HG02623 (cell line): ENCODE measurements at regions not wholly inside any gene's neighbourhood (a gene's known extent, or its start where the extent isn't known, plus 50 kb on each side); places are given as distances from the start of the nearest gene placed in this dataset.

Experiments
- ATAC-seq: cut with Tn5 transposase; IDR thresholded peaks from one replicate; pipeline ENCODE4 v1.9.1; 2021; ENCODE audit warnings: moderate library complexity; ENCODE audit not compliant: unreplicated experiment

DNA sequence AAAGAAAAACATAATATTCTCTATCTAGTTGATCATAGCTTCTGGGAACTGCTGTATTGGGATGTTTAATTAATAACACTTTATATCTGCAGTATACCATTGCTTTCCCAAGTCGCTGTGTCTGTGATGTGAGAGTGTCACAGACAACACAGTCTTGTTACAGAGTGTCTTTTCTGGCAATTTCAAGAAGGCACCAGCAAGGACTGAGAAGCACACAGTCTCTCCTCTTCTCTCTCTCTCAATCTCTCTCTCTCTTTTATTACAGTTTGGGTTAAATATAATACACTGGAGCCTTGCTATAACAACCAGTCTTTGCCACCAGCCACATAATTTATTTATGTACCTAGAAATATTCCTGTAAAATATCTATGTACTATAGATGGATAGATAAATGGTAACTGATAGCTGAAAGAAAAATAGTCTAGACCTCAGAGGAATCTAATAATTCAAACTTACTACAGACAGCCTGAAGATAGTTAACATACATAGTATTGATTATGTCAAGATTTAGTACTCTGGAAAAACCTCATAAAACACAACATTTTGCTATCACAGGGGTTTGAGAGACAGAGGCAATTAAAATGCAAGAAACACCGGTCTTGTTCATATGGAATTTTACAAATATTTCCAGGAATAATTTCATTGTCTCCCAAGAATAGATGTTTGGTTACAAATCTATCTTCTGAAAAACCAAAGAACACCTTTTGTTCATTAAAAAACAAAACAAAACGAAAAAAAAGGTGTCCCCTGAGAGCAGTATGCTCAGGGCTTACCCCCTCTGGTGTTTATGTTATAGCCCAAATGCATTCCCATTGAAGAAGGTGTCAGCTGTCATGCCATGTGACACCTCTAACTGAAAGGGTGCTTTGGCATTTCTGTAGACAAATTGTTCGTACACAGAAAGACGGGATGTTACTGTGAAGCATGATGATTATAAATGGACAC lies 507.8 kb downstream of the TBC1D4 start:
- ATAC-seq = no peak

DNA sequence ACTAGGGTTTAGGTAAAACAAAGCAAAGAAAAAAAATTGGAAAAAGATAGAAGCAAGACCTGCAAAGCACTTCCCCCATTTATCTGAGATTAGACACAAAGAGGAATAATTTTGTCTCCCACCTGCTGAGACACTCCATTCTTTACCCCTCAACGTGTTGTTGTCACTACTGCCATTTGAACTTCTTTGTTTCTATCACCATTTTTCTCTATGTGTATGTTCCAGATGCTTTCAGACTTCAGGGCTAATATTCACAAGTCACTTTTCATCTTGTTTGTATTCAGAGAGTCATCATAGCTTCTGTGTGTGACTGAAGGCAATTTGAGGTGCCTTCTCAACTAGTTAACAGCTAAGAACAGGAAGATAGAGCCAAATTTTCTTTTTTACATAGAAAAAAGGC lies 512.5 kb downstream of the TBC1D4 start:
- ATAC-seq = no peak

DNA sequence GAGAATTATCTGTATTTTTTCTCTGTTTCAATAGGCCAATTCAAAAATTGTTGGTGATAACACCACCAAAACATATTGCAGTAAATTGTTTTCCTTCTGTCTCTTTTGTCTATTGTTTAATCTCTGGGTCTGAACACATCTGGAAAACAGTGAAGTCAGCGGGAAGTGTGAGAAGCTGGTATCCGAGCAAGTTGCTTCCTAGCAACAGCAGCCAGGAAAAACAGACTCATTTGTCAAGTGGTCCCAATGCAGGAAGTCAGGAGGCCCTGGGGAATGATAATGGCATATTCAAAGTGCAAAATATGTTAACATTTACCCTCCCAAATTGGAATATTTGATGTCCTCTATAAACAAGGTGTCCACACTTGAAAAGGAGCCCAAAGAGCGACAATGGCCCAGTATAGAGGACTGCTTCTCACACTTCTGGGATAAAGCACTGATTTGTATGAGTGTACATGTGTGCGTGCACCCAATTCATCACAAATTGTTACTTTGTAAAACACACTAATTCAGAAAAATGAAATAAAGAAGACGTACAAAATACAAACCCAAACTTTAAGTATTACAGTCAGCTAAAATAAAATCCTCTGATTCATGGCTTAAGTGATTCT lies 515.0 kb downstream of the TBC1D4 start:
- no peak for ATAC-seq

DNA sequence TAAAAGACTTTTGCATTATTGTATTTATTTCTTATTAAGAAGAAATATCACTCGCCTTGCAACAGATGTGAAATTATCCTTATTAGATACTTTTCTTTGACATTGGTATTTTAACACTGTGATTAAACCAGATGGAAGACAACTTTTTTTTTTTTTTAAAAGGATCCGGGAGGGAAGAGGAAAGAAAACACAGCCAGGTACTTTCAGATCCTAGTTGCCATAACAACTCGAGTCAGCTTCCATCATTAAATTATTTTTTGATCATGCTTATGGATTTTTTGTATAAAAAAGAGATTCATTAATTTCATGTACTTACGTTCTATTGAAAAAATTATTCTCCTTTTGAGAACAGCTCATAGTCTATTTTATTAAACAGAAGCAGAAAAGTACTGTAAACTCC lies 515.7 kb downstream of the TBC1D4 start:
- no peak for ATAC-seq

DNA sequence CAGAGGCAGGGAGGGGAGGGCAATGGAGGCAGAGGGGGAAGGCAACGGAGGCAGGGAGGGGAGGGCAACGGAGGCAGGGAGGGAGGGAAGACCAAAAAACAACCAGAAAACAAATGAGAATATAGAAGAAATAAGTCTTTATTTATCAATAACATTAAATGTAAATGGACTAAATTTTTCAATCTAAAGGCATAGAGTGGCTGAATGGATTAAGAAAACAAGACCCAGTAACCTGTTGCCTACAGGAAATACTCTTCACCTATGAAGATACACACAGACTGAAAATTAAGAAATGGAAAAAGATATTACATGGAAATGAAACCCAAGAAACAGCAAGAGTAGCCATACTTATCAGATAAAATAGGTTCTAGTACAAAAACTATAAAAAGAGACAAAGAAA lies 536.3 kb downstream of the TBC1D4 start:
- ATAC-seq = no peak

DNA sequence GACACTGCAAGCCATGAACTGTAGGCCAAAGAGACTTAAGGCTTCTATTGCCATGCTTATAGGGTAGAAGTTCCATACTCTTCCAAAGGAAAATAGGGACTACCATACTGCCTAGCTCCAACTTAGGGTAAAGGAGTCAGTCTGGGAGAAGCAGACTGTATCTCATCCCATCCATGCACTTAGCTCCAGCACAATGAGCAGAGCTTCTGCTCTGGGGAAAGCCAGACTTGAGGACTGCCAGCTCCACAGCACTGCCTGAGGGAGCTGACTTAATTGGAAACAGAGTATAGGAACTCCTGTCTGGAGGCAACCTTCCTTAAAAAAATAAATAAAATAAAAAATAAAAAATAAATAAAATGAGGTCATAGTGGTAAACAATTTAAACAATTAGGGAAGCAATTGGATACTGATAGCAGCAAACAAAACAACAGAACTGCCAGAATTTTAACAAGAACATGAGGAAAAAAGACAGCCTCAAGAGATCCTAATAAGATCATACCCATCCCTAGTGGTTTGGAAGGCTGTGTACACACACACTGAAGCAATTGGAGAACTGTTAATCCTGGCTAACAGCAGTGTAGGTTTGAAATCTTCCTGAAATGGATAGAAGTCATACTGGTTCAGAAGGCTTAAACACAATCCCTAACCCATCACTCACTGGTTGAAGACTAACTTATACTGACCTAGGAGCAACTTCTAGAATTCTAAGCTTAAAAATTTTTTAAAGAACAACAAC lies 550.1 kb downstream of the TBC1D4 start:
- ATAC-seq = no peak

DNA sequence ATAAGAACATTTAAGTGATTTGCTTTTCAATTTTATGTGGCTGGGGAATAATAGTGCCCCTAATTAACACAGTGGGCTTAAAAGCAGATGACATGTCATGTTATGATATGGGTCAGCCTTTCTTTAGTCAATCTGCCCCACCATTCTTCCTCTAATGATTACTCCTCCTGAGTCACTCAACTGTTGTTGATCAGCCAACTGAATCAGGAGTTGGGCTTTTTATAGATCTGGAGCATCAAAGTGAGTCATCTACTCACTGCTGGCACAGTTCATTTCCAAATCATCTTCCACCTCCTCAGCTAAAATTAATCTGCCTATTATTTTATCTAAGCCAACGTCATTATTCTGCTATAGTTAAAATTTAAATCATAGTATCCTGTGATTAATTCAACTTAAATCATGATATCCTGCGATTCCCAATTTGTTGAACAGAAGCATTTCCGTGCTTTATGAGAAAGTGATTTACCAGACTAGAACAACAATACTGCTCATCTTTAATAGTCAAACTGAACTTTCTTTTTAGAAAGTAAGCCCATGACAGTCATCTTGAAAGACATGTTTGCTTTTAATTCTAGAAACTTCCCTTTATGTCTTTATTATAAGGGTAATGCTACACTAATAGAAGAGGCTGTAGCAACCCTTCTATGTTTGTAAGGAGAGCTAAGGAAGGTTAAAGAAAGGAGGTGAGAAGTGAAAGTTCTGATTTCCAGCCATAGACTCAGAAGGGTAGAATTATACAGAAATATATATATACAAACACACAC lies 551.4 kb downstream of the TBC1D4 start:
- no peak for ATAC-seq

DNA sequence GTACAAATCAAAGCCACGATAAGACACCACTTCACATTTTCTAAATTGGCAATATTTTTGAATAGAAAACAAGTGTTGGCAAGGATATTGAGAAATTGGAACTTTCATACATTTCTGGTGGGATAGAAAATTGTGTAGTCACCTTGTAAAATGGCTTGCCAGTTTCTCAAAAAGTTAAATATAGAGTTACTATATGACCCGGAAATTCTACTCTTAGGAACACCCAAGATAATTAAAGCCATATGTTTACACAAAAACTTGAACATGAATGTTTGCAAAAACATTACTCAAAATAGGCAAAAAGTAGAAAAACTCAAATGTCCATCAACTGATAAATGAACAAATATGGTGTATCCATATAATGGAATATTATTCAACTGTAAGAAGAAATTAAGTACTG lies 552.5 kb downstream of the TBC1D4 start:
- no peak for ATAC-seq

DNA sequence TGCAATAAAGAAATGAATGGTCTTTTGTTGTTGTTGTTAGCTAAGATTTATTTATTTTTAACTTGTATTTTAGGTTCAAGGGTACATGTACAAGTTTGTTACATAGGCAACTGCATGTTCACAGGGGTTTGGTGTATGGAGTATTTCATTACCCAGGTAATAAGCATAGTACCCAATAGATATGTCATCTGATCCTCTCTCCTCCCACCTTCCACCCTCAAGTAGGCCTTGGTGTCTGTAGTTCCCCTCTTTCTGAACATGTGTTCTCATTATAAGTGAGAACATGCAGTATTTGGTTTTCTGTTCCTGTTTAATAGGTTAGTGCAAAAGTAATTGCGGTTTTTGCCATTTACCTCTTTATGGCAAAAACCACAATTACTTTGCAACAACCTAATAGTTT lies 554.1 kb downstream of the TBC1D4 start:
- ATAC-seq = no peak

DNA sequence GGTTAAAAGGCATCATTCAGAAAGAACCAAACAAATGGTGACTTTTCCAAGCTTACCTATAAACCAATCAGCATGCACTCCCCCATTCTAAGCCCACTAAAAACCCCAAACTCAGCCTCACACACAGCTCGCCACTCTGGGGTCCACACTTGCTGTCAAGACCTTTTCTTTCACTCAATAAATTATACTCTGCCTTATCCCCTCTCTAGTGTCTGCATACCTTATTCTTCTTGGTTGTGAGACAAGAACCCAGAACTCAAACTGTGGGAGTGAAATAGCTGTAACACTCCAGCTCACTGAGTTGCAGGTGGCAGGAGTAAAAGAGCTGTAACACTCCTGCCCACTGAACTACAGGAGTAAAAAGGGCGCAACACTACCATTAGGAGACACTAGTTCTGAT lies 559.0 kb downstream of the TBC1D4 start:
- no peak for ATAC-seq

DNA sequence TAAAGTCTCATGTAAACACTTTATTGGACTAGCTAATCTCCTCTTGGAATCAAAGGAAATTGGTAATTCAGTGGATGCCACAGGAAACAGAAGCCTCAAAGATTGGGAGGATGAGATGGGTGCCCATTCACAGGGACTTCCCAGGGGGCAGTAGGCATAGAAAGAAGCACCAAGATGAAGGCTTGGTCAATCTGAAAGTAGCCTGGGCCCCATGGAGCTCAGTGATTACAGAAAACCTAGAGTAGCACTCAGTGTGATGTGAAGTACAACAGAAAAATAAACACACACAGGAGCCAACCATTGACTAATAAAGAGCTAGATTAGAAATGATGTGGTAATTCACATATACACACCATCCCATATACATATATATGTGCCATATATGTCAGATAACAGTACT lies 560.6 kb downstream of the TBC1D4 start:
- ATAC-seq = no peak

DNA sequence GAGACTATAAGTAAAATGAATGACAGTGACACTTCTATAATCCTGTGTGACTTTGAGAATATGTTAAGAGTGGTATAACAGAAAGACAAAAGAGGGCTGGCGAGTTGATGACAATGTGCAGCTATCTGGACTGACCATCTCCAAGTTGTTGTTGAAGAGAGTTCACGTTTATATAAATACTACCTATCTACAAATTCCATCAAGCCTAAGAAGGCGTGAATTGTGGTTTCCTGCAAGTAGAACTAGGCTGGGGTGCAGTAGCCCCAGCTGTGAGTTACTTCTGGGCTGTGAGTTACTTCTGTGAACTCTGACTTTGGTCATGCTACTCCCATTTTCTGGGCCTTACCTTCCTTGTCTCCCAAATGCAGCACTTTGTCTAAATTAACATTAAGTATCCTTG lies 561.0 kb downstream of the TBC1D4 start:
- ATAC-seq = no peak

DNA sequence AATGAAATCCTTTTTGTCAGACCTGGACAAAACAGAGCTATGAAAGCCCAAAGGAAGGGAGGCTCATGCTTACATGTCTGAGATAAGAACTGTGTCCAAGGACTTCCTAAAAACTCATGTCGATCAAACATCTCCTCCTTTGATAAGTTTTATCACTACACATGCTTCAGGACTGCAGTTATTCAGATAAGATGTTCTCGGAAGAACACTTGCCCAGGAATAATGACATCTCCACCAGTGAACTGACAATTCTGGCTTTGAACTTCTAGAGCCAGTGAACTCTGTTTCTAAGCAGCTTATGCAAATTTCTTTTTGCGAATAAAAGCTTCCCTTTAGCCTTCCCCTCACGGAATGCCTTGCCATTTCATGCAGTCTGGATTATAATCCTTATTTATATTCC lies 561.6 kb downstream of the TBC1D4 start:
- no peak for ATAC-seq

DNA sequence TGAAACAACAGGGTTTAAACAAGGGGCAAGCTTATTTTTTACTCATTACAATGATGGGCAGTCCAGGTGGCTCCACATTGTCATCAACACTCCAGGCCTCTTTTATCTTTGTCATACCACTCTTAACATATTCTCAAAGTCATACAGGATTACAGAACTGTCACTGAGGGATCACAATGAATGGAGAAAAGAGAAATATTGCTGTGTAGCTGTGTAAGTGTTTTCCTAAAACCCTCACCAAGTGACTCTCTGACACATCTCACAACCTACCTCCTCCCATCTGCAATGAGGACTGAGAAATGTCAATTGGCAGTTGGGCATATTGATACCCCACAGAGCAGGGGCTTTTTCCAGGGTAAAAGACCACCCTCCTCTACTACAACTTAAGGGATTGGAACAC lies 562.1 kb downstream of the TBC1D4 start:
- no peak for ATAC-seq

DNA sequence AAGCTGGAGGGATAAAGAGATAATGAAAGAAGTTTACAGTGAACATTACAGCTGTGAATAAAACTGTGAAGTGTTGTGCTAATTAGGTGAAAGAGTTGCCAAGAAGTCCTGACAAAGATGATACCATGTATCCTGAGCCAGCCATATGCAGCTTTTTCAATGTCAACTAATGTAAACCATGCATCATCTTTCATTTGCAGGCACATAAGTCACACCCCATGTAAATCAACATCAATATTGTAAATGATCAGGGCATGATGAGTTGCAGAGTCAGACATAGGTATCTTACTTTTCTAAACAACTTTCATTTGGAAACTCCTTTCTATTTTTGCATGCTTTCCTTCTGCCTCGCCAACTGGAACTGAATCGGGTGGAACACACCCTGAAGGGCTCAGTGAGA lies 569.1 kb downstream of the TBC1D4 start:
- no peak for ATAC-seq

DNA sequence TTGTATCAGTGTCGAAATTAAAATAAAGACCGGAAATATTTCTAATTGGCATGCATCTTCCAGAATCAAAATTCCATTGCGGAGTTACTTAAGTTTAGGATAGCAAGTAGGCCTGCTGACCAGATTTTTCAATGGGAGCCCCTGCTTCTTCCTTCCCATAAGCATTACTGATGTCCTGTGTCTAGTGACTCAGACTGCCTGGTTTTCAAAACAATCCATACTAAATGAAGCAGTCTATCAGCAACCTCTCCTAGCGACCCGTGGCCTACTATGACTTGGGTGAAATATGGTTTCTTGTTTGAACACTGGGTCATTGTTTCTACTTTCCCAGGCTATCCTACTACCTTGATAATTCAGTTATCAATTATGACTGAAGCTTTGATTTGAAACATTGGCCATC lies 571.6 kb downstream of the TBC1D4 start:
- no peak for ATAC-seq

DNA sequence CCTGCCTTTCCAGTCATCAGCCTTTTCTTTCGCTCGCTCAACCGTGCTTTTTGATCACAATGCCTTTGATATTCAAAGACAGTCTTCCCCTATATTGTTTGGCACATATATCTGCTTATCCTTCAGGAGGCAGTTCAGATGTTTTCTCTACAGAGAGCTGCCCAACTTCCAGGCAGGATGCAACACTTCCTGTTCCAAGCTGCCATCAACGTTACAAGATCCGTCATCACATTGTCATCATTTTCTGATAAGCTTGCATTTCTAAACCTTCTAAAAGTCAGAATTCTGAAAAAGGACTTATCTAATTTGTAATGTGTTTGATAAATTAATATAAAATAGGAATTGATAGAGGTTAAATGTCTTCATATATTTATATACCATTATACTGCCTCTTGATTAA lies 574.2 kb downstream of the TBC1D4 start:
- no peak for ATAC-seq

DNA sequence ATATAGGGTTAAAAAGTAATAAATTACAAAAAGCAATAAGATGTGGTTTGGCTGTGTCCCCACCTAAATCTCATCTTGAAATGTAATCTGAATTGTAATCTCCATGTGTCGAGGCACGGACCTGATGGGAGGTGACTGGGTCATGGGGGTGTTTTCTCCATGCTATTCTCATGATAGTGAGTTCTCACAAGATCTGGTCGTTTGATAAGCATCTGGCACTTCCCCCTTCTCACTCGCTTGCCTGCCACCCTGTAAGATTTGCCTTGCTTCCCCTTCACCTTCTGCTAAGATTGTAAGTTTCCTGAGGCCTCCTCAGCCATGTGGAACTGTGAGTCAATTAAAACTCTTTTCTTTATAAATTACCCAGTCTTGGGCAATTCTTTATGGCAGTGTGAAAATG lies 577.4 kb downstream of the TBC1D4 start:
- ATAC-seq = no peak

DNA sequence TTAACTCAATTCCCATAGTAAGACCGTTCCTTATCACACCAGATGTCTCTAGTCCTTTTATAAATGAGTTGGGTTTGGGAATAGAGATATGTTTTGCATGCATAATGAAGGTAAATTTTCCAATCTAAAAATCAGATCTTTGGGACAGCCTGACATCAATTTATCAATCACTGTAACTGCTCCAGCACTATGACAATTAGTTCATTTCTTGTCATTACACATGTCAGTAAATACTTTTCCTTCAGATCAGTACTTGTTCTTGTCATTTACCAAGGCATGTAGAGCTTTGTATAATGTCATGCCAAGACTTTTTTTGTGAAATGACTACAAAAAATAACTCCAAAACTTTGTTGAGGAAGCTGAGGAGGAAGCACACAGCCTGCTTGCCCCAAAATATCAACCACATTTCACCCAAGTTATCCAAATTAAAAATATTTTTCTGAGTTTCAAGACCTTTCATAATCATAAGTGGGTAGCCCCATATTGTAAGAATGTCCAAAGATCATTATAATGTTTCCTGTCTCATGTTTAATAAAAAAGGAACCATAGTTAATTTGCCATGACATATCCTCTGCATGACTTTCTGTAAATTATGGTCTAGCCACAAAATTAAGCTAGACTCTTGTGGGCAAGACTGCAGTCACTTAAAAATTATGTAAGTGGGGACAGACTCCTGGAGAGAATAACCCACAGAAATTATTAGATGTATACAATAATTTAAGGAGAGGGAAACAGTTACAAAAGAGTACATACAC lies 586.8 kb downstream of the TBC1D4 start:
- no peak for ATAC-seq

DNA sequence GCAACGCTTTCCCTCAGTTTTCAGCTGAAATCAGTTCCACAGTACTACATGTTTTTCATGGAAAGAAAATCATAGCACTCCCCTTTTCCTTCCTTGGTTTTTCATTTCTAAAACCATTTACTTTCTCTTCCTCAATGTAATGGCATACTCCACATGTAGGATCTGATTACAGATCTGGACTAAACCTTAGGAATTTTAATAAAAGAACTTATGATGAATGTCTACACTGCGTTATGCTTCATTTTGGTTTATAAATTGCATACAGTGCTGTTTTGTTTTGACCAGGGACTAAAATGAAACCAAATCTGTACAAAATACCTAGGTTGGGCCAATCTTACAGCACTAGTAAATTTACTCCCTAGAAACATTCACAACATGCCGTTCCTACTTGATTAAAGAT lies 589.9 kb downstream of the TBC1D4 start:
- ATAC-seq = no peak
